ENCODE measurements at regions not wholly inside any gene's neighbourhood (a gene's known extent, or its start where the extent isn't known, plus 50 kb on each side); places are given as distances from the start of the nearest gene placed in this dataset.

DNA sequence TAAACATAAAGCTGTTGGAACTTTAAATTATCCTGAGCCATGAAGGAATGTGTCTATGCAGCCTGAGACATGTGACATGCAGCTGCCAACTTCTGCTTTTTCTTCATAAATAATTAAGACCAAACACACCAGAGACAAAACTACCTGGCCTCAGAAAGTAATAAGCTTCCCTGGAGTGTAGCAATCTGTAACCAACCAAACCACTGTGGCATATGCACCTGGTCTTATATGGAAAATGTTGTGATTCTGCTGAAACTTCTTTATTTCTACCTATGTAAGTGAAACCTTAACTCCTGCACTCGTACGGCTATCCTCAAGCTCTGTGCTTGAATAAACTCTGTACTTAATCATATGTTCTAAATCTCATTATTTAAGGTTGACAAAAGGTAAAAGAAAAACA, 515.0 kb downstream of the TMEM182 start:
- no peak for DNase-seq (ENCODE audit: low spot score)

GRCh38 chr2:103284750-103285149, 522.9 kb downstream of the TMEM182 start:
- no peak for DNase-seq (ENCODE audit: low spot score)

- DNase-seq (ENCODE audit: low spot score) = no peak
Observed at GRCh38 chr2:103285354-103285753, 523.5 kb downstream of the TMEM182 start.

GRCh38 chr2:103287746-103288145, 525.9 kb downstream of the TMEM182 start:
- DNase-seq (ENCODE audit: low spot score) = no peak

GRCh38 chr2:103288696-103289095, 526.9 kb downstream of the TMEM182 start:
- no peak for DNase-seq (ENCODE audit: low spot score)

DNA sequence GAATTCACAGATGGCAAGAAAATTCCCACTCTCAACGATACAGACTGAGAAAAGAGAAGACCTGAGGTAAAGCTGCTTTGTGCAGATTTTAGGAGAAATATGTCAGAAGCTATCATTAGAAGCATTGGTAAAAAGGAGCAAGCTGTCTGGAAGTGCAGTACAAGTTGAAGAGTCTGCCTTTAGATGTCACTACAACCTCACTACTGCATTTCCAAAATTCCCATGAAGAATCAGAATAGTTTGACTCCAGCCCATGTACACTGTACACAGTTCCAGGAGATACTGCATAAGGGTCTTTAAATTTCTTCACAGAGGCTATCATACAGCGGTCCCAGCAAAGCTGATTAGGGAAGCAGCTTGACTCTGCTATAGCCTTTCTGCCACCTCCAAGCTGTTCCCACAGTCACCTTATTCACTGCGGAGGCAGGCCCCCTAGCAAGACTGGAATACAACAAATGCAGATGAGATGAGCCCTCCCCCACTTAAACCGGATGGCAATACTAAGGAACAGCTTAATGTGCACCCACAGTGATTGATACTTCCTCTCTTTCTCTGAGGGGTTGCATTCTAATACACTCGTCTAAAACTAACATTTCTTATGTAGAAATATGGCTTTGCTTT, 527.4 kb downstream of the TMEM182 start:
- DNase-seq (ENCODE audit: low spot score) = peak; percentile 30

DNA sequence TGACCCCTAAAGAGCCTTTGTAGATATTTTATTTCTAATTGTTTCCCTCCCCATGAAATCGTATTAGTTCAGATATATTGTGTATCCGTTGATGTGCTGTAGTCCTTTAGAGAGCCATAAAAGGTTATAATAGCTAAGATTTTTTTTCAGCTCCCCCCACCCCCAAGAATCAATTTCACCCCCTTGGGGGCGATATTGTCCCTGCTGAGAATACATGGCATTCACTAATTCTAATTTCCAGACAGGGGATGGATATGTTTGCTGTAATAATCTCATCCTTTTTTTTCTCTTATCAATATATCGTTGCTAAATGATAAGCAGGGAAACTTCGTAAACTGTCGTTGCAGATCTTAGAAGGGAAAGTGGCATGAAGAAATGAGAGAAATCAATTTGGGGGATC, 530.7 kb downstream of the TMEM182 start:
- no peak for DNase-seq (ENCODE audit: low spot score)

GRCh38 chr2:103293067-103293741, 531.4 kb downstream of the TMEM182 start:
- no peak for DNase-seq (ENCODE audit: low spot score)

GRCh38 chr2:103293742-103294077, 531.9 kb downstream of the TMEM182 start:
- no peak for DNase-seq (ENCODE audit: low spot score)

GRCh38 chr2:103294420-103294819, 532.6 kb downstream of the TMEM182 start:
- DNase-seq (ENCODE audit: low spot score) = no peak

- DNase-seq (ENCODE audit: low spot score) = no peak
Observed at GRCh38 chr2:103295591-103295990, 533.8 kb downstream of the TMEM182 start.

- DNase-seq (ENCODE audit: low spot score) = no peak
Observed at GRCh38 chr2:103324671-103325070, 562.8 kb downstream of the TMEM182 start.

DNA sequence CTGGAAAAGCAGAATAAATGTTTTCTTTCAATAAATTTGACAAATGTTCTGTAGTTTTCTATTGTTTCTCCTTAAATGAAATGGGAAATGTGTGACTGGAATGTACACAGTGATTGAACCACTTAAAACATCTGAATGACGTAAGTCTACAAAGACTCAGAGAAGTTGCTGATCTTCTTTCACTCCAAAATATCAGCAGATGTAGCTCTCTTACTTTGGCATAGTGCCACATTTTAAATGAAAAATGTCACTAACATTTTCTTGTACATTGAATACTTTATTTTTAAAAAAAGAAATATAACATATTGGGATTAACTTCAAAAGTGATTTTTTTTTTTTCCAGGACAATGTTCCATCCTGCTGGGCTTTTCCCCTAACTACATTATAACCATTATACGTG, 565.6 kb downstream of the TMEM182 start:
- DNase-seq (ENCODE audit: low spot score) = no peak

DNA sequence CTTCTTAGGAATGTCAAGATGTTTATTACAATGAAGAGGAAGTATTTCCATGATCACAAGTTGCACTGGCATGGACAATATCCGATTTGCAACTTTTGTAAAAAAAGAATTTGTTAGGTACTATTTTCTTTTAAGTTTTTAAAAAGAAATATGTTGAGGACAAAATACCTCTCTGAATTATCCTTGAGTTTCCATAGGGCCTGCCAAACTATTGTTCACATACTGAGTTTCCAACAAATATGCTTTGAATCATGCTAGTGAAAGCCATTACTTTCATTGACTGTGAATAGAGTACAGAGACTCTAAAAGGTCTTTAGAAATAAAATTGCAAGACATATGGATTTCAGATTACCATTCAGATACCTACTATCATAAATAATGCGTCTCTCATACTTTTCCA, 566.1 kb downstream of the TMEM182 start:
- DNase-seq (ENCODE audit: low spot score) = no peak

DNA sequence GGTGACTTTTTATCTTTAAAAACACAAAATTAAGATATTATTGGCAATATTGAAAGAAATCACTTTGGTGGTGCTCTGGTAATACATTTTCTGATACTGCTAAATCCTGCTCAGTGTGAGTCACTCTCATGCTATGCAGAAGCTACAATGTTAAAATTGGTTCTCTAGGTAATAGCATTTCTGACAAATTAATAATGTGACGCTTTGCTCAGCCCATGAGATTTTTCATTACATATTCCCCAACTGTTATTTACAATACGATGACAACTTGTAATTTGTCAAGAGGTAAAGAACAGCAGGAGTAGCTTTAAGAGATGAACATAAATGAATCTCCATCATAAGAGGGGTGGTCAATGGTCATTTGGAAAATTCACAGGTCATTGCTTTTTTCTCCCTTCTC, 573.6 kb downstream of the TMEM182 start:
- no peak for DNase-seq (ENCODE audit: low spot score)

GRCh38 chr2:103338819-103339218, 577.0 kb downstream of the TMEM182 start:
- no peak for DNase-seq (ENCODE audit: low spot score)

- DNase-seq (ENCODE audit: low spot score) = no peak
Observed at GRCh38 chr2:103346780-103347179, 584.9 kb downstream of the TMEM182 start.

- DNase-seq (ENCODE audit: low spot score) = no peak
Observed at GRCh38 chr2:103353774-103354173, 591.9 kb downstream of the TMEM182 start.

- no peak for DNase-seq (ENCODE audit: low spot score)
Observed at GRCh38 chr2:103355287-103355686, 593.5 kb downstream of the TMEM182 start.

DNA sequence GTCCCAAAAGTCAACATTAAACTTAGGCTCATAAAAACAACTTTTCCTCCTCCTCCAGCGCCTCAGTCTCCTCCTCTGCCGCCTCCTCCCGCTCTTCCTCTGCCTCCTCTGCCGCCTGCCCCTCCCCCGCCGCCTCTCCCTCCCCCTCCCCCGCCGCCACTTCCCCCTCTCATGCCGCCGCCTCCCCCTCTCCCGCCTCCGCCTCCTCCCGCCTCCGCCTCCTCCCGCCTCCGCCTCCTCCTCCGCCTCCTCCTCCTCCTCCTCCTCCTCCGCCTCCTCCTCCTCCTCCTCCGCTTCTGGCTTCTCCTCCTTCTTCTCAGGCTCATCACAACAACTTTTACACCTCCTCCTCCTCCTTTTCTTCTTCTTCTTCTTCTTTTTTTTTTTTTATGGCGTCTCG, 599.9 kb downstream of the TMEM182 start:
- DNase-seq (ENCODE audit: low spot score) = no peak

- no peak for DNase-seq (ENCODE audit: low spot score)
Observed at GRCh38 chr2:103363639-103364038, 601.8 kb downstream of the TMEM182 start.

DNA sequence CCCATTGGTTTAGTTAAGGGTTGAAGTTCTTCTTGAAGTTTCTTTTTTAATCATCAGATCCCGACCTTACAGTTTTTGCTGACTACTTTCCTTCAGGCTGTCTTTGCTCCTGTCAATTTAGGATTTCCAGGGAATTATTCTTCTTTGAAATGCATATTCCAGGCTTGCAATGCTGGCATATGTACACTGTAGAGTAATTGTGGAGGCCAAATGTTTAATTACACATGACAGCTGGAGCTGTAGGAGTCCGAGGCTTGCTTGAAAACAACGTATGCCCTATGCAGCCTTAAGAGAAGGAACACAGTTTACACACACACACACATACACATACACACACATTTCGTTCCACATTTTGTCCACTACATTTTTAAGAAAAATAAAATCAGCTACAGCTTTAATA, 602.3 kb downstream of the TMEM182 start:
- DNase-seq (ENCODE audit: low spot score) = no peak

- no peak for DNase-seq (ENCODE audit: low spot score)
Observed at GRCh38 chr2:103365071-103365470, 603.2 kb downstream of the TMEM182 start.

DNA sequence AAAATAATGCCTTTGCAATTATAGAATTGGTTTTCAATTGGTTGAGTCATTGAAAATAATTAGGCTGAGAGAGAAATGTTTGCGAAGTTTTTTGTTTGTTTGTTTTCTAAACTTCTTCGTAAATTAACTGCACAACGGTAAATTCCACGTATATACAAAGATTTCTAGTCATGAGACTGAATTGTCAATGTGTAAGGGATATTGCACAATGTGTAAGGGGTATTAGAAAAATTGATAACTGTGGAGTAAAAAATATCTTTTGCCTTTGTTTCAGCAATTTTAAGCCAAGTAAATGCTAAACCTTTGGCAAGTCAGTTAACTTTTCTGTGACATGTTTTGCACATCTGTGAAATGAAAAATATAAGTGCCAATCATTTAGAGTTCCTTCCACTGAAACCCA, 606.0 kb downstream of the TMEM182 start:
- no peak for DNase-seq (ENCODE audit: low spot score)

Data from putamen (tissue), 1 donor.